GM06990 (cell line): ENCODE measurements at regions not wholly inside any gene's neighbourhood (a gene's known extent, or its start where the extent isn't known, plus 50 kb on each side); places are given as distances from the start of the nearest gene placed in this dataset.

Source experiments
- DNase-seq: peaks from one replicate; pipeline ENCODE4 v3.0.0-alpha.2; 2011; ENCODE audit not compliant: insufficient read length; ENCODE audit errors: extremely low read depth
- H3K27me3 ChIP-seq: replicated peaks from 2 replicates; pipeline ENCODE4 v1.6.0; 2011; ENCODE audit warnings: low read length; ENCODE audit not compliant: control insufficient read depth, insufficient read depth
- H3K36me3 ChIP-seq: 2 replicates; pipeline ENCODE4 v1.5.1; 2011; ENCODE audit warnings: low read length; ENCODE audit not compliant: control insufficient read depth, insufficient read depth
- H3K4me3 ChIP-seq: replicated peaks from 2 replicates; pipeline ENCODE4 v1.5.1; 2011; ENCODE audit warnings: low read depth, mild to moderate bottlenecking, control low read depth, low read length
- TF ChIP-seq, protein P1 (sequence below): IDR thresholded peaks from 2 replicates; pipeline ENCODE4 v1.5.1; 2011; ENCODE audit warnings: low read length, control low read depth, mild to moderate bottlenecking, inconsistent platforms; ENCODE audit not compliant: insufficient read depth, poor library complexity, severe bottlenecking

DNA sequence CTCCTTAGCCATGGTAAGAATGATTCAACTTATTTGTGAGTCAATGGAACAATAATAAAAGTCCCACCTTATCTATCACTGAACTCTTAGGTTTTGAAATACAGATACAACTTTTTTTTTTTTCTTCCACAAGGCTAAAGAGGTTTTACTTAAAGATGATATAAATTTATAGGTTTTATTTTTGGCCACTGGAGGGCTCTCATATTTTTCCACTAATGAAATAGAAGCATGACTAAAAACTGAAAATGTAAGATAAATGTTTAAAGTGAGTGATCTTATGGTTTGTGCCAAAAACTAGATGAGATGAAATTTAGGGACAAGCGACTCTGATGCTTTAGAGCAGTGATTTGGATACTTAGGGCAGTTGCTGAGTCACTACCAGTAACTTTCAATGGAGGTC, 499.0 kb downstream of the NUF2 start:
- Histone ChIP-seq H3K4me3 (no peak overlapping the region), H3K36me3 (no peaks in the 10 kb centered on the region), H3K27me3 (no peaks in the 10 kb centered on the region)
- TF ChIP-seq, protein P1, sequence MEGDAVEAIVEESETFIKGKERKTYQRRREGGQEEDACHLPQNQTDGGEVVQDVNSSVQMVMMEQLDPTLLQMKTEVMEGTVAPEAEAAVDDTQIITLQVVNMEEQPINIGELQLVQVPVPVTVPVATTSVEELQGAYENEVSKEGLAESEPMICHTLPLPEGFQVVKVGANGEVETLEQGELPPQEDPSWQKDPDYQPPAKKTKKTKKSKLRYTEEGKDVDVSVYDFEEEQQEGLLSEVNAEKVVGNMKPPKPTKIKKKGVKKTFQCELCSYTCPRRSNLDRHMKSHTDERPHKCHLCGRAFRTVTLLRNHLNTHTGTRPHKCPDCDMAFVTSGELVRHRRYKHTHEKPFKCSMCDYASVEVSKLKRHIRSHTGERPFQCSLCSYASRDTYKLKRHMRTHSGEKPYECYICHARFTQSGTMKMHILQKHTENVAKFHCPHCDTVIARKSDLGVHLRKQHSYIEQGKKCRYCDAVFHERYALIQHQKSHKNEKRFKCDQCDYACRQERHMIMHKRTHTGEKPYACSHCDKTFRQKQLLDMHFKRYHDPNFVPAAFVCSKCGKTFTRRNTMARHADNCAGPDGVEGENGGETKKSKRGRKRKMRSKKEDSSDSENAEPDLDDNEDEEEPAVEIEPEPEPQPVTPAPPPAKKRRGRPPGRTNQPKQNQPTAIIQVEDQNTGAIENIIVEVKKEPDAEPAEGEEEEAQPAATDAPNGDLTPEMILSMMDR: no peak
- DNase-seq: no peak

DNA sequence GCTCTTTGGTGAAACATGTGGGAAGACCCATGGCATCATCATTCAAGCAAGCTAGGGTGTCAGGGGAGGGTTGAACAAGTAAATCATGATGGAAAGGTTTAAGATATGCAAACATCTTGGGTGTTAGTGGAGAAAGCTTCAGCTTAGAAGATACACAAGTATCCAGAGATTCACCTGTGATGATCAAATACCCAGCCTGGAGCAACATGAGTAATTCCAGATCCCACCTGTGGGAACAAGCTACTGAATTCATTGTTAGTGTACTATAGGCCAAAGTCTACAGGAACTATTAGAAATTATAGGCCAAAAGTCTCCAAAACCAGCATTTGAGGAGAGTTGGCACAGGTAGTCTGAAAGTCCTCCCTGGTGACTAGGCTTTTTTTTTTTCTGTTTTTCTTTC, 499.9 kb downstream of the NUF2 start:
- H3K27me3 ChIP-seq: no peaks in the 10 kb centered on the region
- TF ChIP-seq, protein P1: no peak
- no peak for DNase-seq
- no peak overlapping the region for H3K4me3 ChIP-seq
- H3K36me3 ChIP-seq: no peaks in the 10 kb centered on the region

DNA sequence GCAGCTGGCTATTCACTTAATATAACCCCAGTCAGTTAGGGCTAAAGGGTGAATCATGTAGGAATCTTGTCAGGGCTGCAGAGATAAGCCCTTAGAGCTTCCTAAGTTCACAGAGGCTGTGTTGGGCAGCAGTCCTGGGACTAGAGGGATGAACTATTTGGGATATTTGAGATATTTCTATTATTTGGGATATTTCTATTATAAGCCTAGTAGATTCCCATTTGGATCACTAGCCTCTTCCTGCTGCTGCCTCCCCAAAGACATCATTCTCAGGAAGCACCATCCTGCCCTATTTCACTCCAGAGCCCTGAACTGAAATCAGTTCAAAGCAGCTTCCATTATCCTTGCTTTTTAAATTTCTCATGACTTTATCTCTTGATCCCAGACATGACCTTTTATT, 501.3 kb downstream of the NUF2 start:
- no peaks in the 10 kb centered on the region for H3K27me3 ChIP-seq
- no peak for DNase-seq
- no peaks in the 10 kb centered on the region for H3K36me3 ChIP-seq
- TF ChIP-seq, protein P1: no peak
- no peak overlapping the region for H3K4me3 ChIP-seq

DNA sequence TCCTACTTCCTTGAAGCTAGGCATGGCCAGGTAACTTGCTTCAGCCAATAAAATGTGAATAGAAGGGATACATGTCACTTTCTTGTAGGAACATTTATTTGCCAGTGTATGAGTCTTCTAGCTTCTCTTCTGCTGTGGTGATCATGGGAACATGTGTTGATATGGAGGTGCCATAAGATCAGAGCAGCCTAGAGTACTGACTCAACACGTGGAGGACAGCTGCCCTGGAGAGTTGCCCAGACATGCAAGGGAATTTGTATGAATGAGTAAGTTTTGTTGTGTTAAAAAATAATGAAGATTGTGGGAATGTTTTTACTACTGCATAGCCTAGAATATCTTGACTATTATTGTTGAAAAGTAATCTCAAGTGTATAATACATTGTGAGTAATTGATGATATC, 502.3 kb downstream of the NUF2 start:
- no peak overlapping the region for H3K4me3 ChIP-seq
- no peaks in the 10 kb centered on the region for H3K27me3 ChIP-seq
- DNase-seq: no peak
- TF ChIP-seq, protein P1: no peak
- no peaks in the 10 kb centered on the region for H3K36me3 ChIP-seq

DNA sequence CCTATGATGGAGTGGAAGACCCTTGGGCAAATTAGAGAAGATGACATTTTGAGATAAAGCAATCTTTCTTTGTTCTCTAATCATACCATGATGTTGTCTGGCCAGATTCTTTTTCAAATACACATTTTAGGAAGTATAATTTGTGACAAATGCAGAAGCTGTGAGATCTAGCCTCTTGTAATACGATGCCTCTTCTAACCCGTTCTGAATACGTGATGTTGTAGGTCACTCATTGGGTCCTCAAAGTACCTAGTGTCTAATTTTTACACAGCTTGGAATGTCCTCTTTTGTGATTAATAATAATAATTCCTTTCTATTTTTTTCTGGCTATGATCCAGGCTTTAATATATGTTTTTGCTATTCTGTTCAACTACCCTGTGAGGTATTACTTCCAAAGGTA, 502.7 kb downstream of the NUF2 start:
- Histone ChIP-seq H3K27me3 (no peaks in the 10 kb centered on the region), H3K4me3 (no peak overlapping the region), H3K36me3 (no peaks in the 10 kb centered on the region)
- TF ChIP-seq, protein P1: no peak
- DNase-seq: no peak

DNA sequence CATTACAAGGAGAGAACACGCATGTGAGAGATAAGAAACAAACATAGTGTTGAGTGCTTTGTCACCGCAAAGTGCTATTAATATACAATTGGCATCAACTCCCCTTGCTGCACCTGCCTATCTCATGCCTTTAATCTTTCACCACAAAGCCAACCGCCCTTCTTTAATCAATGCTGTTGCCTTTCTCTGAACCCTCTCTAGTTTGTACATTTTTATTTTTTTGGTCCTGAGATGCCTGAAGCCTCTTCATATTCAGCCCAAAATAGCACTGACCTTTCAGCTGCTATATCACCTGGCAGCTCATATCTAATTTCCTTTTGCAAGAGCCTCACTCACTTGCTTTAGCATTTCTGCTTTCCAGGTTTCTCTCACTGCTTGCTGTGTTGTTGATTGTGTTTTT, 504.7 kb downstream of the NUF2 start:
- no peaks in the 10 kb centered on the region for H3K36me3 ChIP-seq
- DNase-seq: no peak
- TF ChIP-seq, protein P1: no peak
- no peaks in the 10 kb centered on the region for H3K27me3 ChIP-seq
- no peak overlapping the region for H3K4me3 ChIP-seq
